ENCODE measurements at regions not wholly inside any gene's neighbourhood (a gene's known extent, or its start where the extent isn't known, plus 50 kb on each side); places are given as distances from the start of the nearest gene placed in this dataset.

GRCh38 chr6:84464471-84464870 is 237.0 kb upstream of the CEP162 start:
- POLR2A ChIA-PET (ENCODE audit: partially characterized antibody), result no interaction called here
- TF ChIP-seq, protein P1, sequence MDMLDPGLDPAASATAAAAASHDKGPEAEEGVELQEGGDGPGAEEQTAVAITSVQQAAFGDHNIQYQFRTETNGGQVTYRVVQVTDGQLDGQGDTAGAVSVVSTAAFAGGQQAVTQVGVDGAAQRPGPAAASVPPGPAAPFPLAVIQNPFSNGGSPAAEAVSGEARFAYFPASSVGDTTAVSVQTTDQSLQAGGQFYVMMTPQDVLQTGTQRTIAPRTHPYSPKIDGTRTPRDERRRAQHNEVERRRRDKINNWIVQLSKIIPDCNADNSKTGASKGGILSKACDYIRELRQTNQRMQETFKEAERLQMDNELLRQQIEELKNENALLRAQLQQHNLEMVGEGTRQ (IDR thresholded peaks at IDR 0.05; ENCODE audit: low read length), result no peak
- no peak for TF ChIP-seq MAFK (IDR thresholded peaks at IDR 0.05; ENCODE audit: low read depth, low read length)
- no peak for TF ChIP-seq SIX5 (IDR thresholded peaks at IDR 0.05; ENCODE audit: low read depth, low read length)
- TF ChIP-seq, protein P2, sequence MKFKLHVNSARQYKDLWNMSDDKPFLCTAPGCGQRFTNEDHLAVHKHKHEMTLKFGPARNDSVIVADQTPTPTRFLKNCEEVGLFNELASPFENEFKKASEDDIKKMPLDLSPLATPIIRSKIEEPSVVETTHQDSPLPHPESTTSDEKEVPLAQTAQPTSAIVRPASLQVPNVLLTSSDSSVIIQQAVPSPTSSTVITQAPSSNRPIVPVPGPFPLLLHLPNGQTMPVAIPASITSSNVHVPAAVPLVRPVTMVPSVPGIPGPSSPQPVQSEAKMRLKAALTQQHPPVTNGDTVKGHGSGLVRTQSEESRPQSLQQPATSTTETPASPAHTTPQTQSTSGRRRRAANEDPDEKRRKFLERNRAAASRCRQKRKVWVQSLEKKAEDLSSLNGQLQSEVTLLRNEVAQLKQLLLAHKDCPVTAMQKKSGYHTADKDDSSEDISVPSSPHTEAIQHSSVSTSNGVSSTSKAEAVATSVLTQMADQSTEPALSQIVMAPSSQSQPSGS (IDR thresholded peaks at IDR 0.05; ENCODE audit: low read length), result no peak
- TF ChIP-seq TAF1 (IDR thresholded peaks at IDR 0.05; ENCODE audit: low read depth, low read length), result no peak
- no peak for TF ChIP-seq CBX5 (IDR thresholded peaks at IDR 0.05; ENCODE audit: low read depth, low read length)
- no peak for TF ChIP-seq POU5F1 (IDR thresholded peaks at IDR 0.05; ENCODE audit: low read depth, low read length)
- TF ChIP-seq GABPA (IDR thresholded peaks at IDR 0.05; ENCODE audit: borderline replicate concordance, insufficient read depth, low read length), result no peak
- TF ChIP-seq SIN3A (conservative IDR thresholded peaks at IDR 0.05 in 1 of 2, IDR thresholded peaks at IDR 0.05 in 1 of 2; ENCODE audit: low read depth in 1 of 2, low read length in 2 of 2), result no peak
- TF ChIP-seq, protein P3, sequence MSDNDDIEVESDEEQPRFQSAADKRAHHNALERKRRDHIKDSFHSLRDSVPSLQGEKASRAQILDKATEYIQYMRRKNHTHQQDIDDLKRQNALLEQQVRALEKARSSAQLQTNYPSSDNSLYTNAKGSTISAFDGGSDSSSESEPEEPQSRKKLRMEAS (IDR thresholded peaks at IDR 0.05), result no peak
- no peak for TF ChIP-seq POLR2A (IDR thresholded peaks at IDR 0.05; ENCODE audit: control extremely low read depth in 1 of 2, low read depth in 2 of 2, low read length in 2 of 2)
- no peak for TF ChIP-seq ASH2L (IDR thresholded peaks at IDR 0.05; ENCODE audit: low read length)
- no peak for TF ChIP-seq JUN (IDR thresholded peaks at IDR 0.05; ENCODE audit: low read depth, low read length)

More at GRCh38 chr6:84464471-84464870, 237.0 kb upstream of the CEP162 start:
- no peak overlapping the region for H2BK120ac ChIP-seq (replicated peaks; ENCODE audit: low read depth, low read length)
- H3K79me2 ChIP-seq (ENCODE audit: control insufficient read depth in 1 of 2, insufficient read depth in 2 of 2, low read length in 2 of 2), result no peaks in the 10 kb centered on the region
- no peaks in the 10 kb centered on the region for H3K36me3 ChIP-seq (ENCODE audit: control insufficient read depth in 2 of 4, insufficient read depth in 4 of 4, low read length in 3 of 4)
- H2BK5ac ChIP-seq (ENCODE audit: low read depth, low read length), result no peak overlapping the region
- H3K4ac ChIP-seq (replicated peaks; ENCODE audit: insufficient read length, low read depth, low read length), result no peak overlapping the region
- no peak overlapping the region for H3K9ac ChIP-seq (replicated peaks in 1 of 4; ENCODE audit: extremely low read depth in 1 of 4, low read depth in 3 of 4, low read length in 3 of 4)
- H2AFZ ChIP-seq (ENCODE audit: low read length), result no peak overlapping the region
- H4K20me1 ChIP-seq (replicated peaks in 1 of 2; ENCODE audit: control insufficient read depth in 1 of 2, insufficient read depth in 2 of 2, low read length in 2 of 2), result no peaks in the 10 kb centered on the region
- 100% methylated on average over 2 of the region's 2 CpGs; no CpG with 5 or more reads in 1 of the 2 experiments for WGBS, 2 experiments (ENCODE audit: extremely low coverage in 1 of 2, insufficient coverage in 1 of 2, insufficient read length in 1 of 2, insufficient replicate concordance in 2 of 2, low coverage in 1 of 2, low lambda C conversion rate in 2 of 2, missing lambda C conversion rate in 1 of 2)
- H3K4me1 ChIP-seq (replicated peaks in 1 of 4; ENCODE audit: control insufficient read depth in 3 of 4, insufficient read depth in 4 of 4, low read length in 3 of 4), result no peaks in the 10 kb centered on the region
- H2BK12ac ChIP-seq (ENCODE audit: low read depth, low read length), result no peak overlapping the region
- no peaks in the 10 kb centered on the region for H3K9me3 ChIP-seq (ENCODE audit: insufficient read depth in 2 of 2, low read depth in 1 of 2, low read length in 1 of 2)
- no peaks in the 10 kb centered on the region for H3K27me3 ChIP-seq (replicated peaks in 1 of 4; ENCODE audit: control insufficient read depth in 3 of 4, extremely low read depth in 1 of 4, insufficient read depth in 3 of 4, low read length in 3 of 4)
- no peak overlapping the region for H3K23ac ChIP-seq (ENCODE audit: insufficient read length)
- no peak overlapping the region for H3K18ac ChIP-seq (ENCODE audit: extremely low read depth, low read length)
- CTCF ChIA-PET (ENCODE audit: partially characterized antibody), result interaction anchor here (1.1 to 2.0 kb wide), 4 partner anchors 10 to 42 kb away, joined by 3 to 8 read pairs (median 4); no protein-coding TSS in a partner anchor
- no peak overlapping the region for H3K56ac ChIP-seq (replicated peaks; ENCODE audit: insufficient read length, low read depth, low read length)
- no peak overlapping the region for H2BK20ac ChIP-seq (ENCODE audit: low read length)
- H4K8ac ChIP-seq (ENCODE audit: extremely low read depth, insufficient read depth, low read length), result no peak overlapping the region
- no peak overlapping the region for H3K4me3 ChIP-seq (ENCODE audit: extremely low read depth in 1 of 4, insufficient read depth in 2 of 4, low read depth in 3 of 4, low read length in 4 of 4)
- H4K5ac ChIP-seq (ENCODE audit: insufficient read length, low read depth, low read length), result no peak overlapping the region
- H3K27ac ChIP-seq (ENCODE audit: low read depth, low read length), result no peak overlapping the region
- no peak overlapping the region for H4K91ac ChIP-seq (replicated peaks; ENCODE audit: insufficient read length, low read length)
- no peak overlapping the region for H3K14ac ChIP-seq (ENCODE audit: insufficient read length)
- no peak overlapping the region for H2AK5ac ChIP-seq (ENCODE audit: low read depth, low read length)
- DNase-seq (ENCODE audit: low read depth in 1 of 2, low spot score in 2 of 2) (no peak), FAIRE-seq (no peak)
- no peaks in the 10 kb centered on the region for H3K23me2 ChIP-seq (ENCODE audit: low read depth, low read length)
- no peak overlapping the region for H2BK15ac ChIP-seq (ENCODE audit: low read length)
- no peaks in the 10 kb centered on the region for H3K79me1 ChIP-seq (ENCODE audit: low read depth, low read length)
- no peak overlapping the region for H3K4me2 ChIP-seq (ENCODE audit: insufficient read depth in 1 of 2, low read depth in 2 of 2, low read length in 2 of 2)

Measured in H1 (cell line).